Stimulated activated CD4-positive, alpha-beta T cell treated with anti-CD3 and anti-CD28 coated beads, Interleukin-1b, Interleukin-23, amount 100 ng/mL, for 1 hour (primary cell): ENCODE measurements at regions not wholly inside any gene's neighbourhood (a gene's known extent, or its start where the extent isn't known, plus 50 kb on each side); places are given as distances from the start of the nearest gene placed in this dataset.
"Not testable (repeated sequence)": the region's sequence is repeated elsewhere in the genome, so short reads cannot be mapped to it uniquely, and the experiment has no call there.

Source experiments
- DNase-seq, 2 donors: peaks; one replicate each; pipeline ENCODE4 v3.0.0-alpha.2; 2020; ENCODE audit warnings: low read depth in 2 of 2

GRCh38 chr5:130580264-130580663 is 584.8 kb downstream of the HINT1 start:
- DNase-seq, result no peak

GRCh38 chr5:130578354-130578753 is 586.7 kb downstream of the HINT1 start:
- DNase-seq, result no peak

- DNase-seq, result no peak
Measured at GRCh38 chr5:130571076-130571475, 594.0 kb downstream of the HINT1 start.

- no peak for DNase-seq
Measured at GRCh38 chr5:130568791-130569190, 596.3 kb downstream of the HINT1 start.

GRCh38 chr5:130555429-130555828 is 609.6 kb downstream of the HINT1 start:
- DNase-seq, result no peak

- no peak for DNase-seq
Measured at GRCh38 chr5:130550562-130550928, 614.5 kb downstream of the HINT1 start.

GRCh38 chr5:130549884-130550561 is 615.0 kb downstream of the HINT1 start:
- DNase-seq, result no peak

GRCh38 chr5:130546211-130546610 is 618.8 kb downstream of the HINT1 start:
- DNase-seq, result no peak

- DNase-seq, result no peak
Measured at GRCh38 chr5:130545291-130545690, 619.8 kb downstream of the HINT1 start.

- no peak for DNase-seq
Measured at GRCh38 chr5:130541617-130542221, 623.3 kb downstream of the HINT1 start.

- no peak for DNase-seq
Measured at GRCh38 chr5:130536691-130537090, 628.4 kb downstream of the HINT1 start.

- no peak for DNase-seq
Measured at GRCh38 chr5:130532786-130533185, 628.5 kb downstream of the CHSY3 start.

- DNase-seq, result no peak
Measured at GRCh38 chr5:130529511-130530485, 625.5 kb downstream of the CHSY3 start.

- DNase-seq, result no peak
Measured at GRCh38 chr5:130529111-130529510, 624.8 kb downstream of the CHSY3 start.

GRCh38 chr5:130528474-130528873 is 624.2 kb downstream of the CHSY3 start:
- DNase-seq, result no peak

GRCh38 chr5:130526708-130527107 is 622.4 kb downstream of the CHSY3 start:
- DNase-seq, result no peak

- DNase-seq, result no peak
Measured at GRCh38 chr5:130520211-130520610, 615.9 kb downstream of the CHSY3 start.

- DNase-seq, result no peak
Measured at GRCh38 chr5:130514984-130515690, 610.9 kb downstream of the CHSY3 start.

- no peak for DNase-seq
Measured at GRCh38 chr5:130502702-130503101, 598.4 kb downstream of the CHSY3 start.

- no peak for DNase-seq
Measured at GRCh38 chr5:130501151-130501865, 597.0 kb downstream of the CHSY3 start.

- not testable (repeated sequence) for DNase-seq
Measured at GRCh38 chr5:130500495-130500894, 596.2 kb downstream of the CHSY3 start.
